Neuronal stem cell (in vitro differentiated cells): ENCODE measurements at regions not wholly inside any gene's neighbourhood (a gene's known extent, or its start where the extent isn't known, plus 50 kb on each side); places are given as distances from the start of the nearest gene placed in this dataset.

Experiments used
- DNase-seq: peaks from one replicate; pipeline ENCODE4 v3.0.0-alpha.2; 2013; ENCODE audit warnings: low spot score
- H2AFZ ChIP-seq: one replicate; pipeline ENCODE4 v1.6.1; 2013; ENCODE audit warnings: mild to moderate bottlenecking, low read length, inconsistent platforms
- H2AK5ac ChIP-seq: 2 replicates; pipeline ENCODE4 v1.6.1; 2013; ENCODE audit warnings: low read depth, mild to moderate bottlenecking, inconsistent platforms, low read length, moderate library complexity, mixed read lengths
- H2BK120ac ChIP-seq: 2 replicates; pipeline ENCODE4 v1.6.1; 2013; ENCODE audit warnings: low read depth, mild to moderate bottlenecking, inconsistent platforms, low read length, moderate library complexity, mixed read lengths
- H2BK12ac ChIP-seq: one replicate; pipeline ENCODE4 v1.6.1; 2013; ENCODE audit warnings: low read length, inconsistent platforms
- H2BK15ac ChIP-seq: 2 replicates; pipeline ENCODE4 v1.6.1; 2013; ENCODE audit warnings: mild to moderate bottlenecking, low read length, inconsistent platforms, mixed read lengths
- H2BK5ac ChIP-seq: one replicate; pipeline ENCODE4 v1.6.1; 2013; ENCODE audit warnings: inconsistent platforms, mild to moderate bottlenecking, low read length, moderate library complexity
- H3K14ac ChIP-seq: one replicate; pipeline ENCODE4 v1.6.1; 2013; ENCODE audit warnings: low read length, inconsistent platforms
- H3K18ac ChIP-seq: 2 replicates; pipeline ENCODE4 v1.6.1; 2013; ENCODE audit warnings: low read length, inconsistent platforms
- H3K23ac ChIP-seq: 2 replicates; pipeline ENCODE4 v1.6.1; 2013; ENCODE audit warnings: low read depth, mild to moderate bottlenecking, mixed read lengths, low read length, inconsistent platforms; ENCODE audit not compliant: poor library complexity
- H3K27ac ChIP-seq: replicated peaks from 3 replicates; pipeline ENCODE4 v1.5.1; 2013; ENCODE audit warnings: low read length, inconsistent platforms
- H3K27me3 ChIP-seq, 3 experiments: 2 replicates each; pipeline ENCODE4 v1.6.1; 2013; ENCODE audit warnings: low read length in 3 of 3, mild to moderate bottlenecking in 2 of 3, inconsistent platforms in 1 of 3, low read depth in 1 of 3, mixed read lengths in 1 of 3, moderate library complexity in 1 of 3; ENCODE audit not compliant: control insufficient read depth in 3 of 3, insufficient read depth in 3 of 3
- H3K36me3 ChIP-seq, 2 donors: replicated peaks in 1 of 2; 2 replicates each; pipeline ENCODE4 v1.6.1; 2013; ENCODE audit warnings: low read length in 2 of 2; ENCODE audit not compliant: control insufficient read depth in 2 of 2, insufficient read depth in 2 of 2
- H3K4ac ChIP-seq: 2 replicates; pipeline ENCODE4 v1.6.1; 2013; ENCODE audit warnings: inconsistent platforms, mild to moderate bottlenecking, low read length, moderate library complexity
- H3K4me1 ChIP-seq, 2 donors: 1 replicate in 1 of 2; 2 replicates in 1 of 2; pipeline ENCODE4 v1.6.1; 2013; ENCODE audit warnings: low read length in 2 of 2, low read depth in 1 of 2; ENCODE audit not compliant: control insufficient read depth in 2 of 2, insufficient read depth in 1 of 2
- H3K4me2 ChIP-seq: one replicate; pipeline ENCODE4 v1.6.1; 2013; ENCODE audit warnings: mild to moderate bottlenecking, low read length, inconsistent platforms; ENCODE audit not compliant: insufficient read depth, poor library complexity, severe bottlenecking
- H3K4me3 ChIP-seq, 2 donors: 2 replicates each; pipeline ENCODE4 v1.5.1; 2013; ENCODE audit warnings: low read length in 2 of 2, mild to moderate bottlenecking in 2 of 2, inconsistent platforms in 1 of 2, moderate library complexity in 1 of 2
- H3K79me1 ChIP-seq: one replicate; pipeline ENCODE4 v1.6.1; 2013; ENCODE audit warnings: low read depth, mild to moderate bottlenecking, inconsistent platforms, low read length, moderate library complexity
- H3K9ac ChIP-seq: one replicate; pipeline ENCODE4 v1.6.1; 2013; ENCODE audit warnings: mild to moderate bottlenecking, low read depth, low read length, inconsistent platforms; ENCODE audit not compliant: poor library complexity
- H3K9me3 ChIP-seq, 2 donors: replicated peaks in 1 of 2; 2 replicates each; pipeline versions ENCODE3 to v1.6.1; 2013; ENCODE audit warnings: low read length in 2 of 2, mild to moderate bottlenecking in 2 of 2, inconsistent platforms in 1 of 2, low read depth in 1 of 2, mixed read lengths in 1 of 2, moderate library complexity in 1 of 2; ENCODE audit not compliant: control insufficient read depth in 2 of 2, insufficient read depth in 1 of 2
- H4K8ac ChIP-seq: one replicate; pipeline ENCODE4 v1.6.1; 2013; ENCODE audit warnings: low read depth, mild to moderate bottlenecking, inconsistent platforms, low read length, moderate library complexity
- H4K91ac ChIP-seq: one replicate; pipeline ENCODE4 v1.6.1; 2013; ENCODE audit warnings: low read length, low read depth, mild to moderate bottlenecking, inconsistent platforms; ENCODE audit not compliant: poor library complexity
- WGBS, 2 donors: extraction: QIAGEN DNeasy Blood & Tissue Kit; methylation state at CpG; one replicate each; pipeline ENCODE4 v1.1.7; 2013; ENCODE audit warnings: missing lambda C conversion rate in 2 of 2, mixed read lengths in 1 of 2; ENCODE audit not compliant: insufficient read length in 2 of 2, insufficient replicate concordance in 1 of 2; ENCODE audit errors: extremely low coverage in 2 of 2; 5-methylcytosine and 5-hydroxymethylcytosine counted together

DNA sequence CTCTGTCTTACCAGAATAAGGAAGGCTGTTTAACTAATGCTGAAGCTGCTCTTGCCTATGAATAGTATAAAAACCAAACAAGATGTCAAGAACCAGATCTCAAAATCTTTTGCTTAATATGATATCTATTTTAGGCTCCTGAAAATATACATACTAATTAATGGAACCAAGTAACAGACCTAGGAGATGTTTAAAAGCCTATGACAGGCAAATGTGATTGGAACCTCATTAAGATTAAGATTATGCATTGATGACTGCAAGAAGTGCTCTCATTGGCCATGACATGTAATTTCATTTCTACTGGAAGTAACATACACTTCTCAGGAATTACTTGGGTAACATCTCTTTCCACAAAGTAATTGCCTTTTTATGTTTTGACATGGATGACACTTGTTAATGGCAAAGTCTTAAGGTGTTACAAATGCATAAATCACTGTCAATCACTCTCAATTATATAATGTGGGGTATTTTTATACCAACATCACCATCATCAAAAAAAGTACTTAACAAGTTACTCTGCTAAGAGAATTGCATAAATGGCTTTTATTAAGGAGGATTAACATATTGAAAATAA lies 326.9 kb upstream of the MIR17HG start:
- H2AFZ ChIP-seq: no peak overlapping the region
- H4K91ac ChIP-seq: no peak overlapping the region
- H2BK15ac ChIP-seq: no peak overlapping the region
- no peak overlapping the region for H4K8ac ChIP-seq
- no peaks in the 10 kb centered on the region for H3K36me3 ChIP-seq
- no peak overlapping the region for H2BK12ac ChIP-seq
- H3K4ac ChIP-seq: no peak overlapping the region
- no peak overlapping the region for H3K18ac ChIP-seq
- no peaks in the 10 kb centered on the region for H3K79me1 ChIP-seq
- no peaks in the 10 kb centered on the region for H3K27me3 ChIP-seq
- no peak overlapping the region for H3K27ac ChIP-seq
- H2BK5ac ChIP-seq: no peak overlapping the region
- H3K23ac ChIP-seq: no peak overlapping the region
- H3K14ac ChIP-seq: no peak overlapping the region
- H2AK5ac ChIP-seq: no peak overlapping the region
- no peak overlapping the region for H2BK120ac ChIP-seq
- no peak overlapping the region for H3K4me2 ChIP-seq
- no peaks in the 10 kb centered on the region for H3K4me1 ChIP-seq
- no peak overlapping the region for H3K4me3 ChIP-seq
- H3K9me3 ChIP-seq: no peaks in the 10 kb centered on the region
- no peak overlapping the region for H3K9ac ChIP-seq
- no peak for DNase-seq

GRCh38 chr13:91024157-91024792 lies 323.2 kb upstream of the MIR17HG start:
- no CpG with 5 or more reads among the region's 3 CpGs for WGBS, 2 donors
- no peak overlapping the region for H2BK15ac ChIP-seq

DNA sequence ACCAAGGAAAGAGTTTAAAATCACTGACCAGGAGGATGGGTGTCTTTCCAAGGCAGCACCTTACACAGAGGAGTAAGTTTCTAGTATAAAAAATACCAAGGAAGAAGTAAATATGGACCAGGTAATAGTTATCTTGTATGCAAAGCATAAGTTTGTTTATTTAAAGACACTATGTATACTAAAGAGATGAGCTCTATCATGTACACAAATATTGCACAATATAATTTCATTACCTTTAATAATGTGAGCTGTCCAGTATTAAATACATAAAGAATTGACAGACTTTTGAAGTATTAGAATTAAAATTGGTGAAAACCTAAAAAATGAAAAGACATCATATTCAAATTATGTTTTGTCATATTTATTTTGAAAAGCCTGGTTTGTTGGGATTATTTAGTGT lies 322.0 kb upstream of the MIR17HG start:
- no peak overlapping the region for H2BK15ac ChIP-seq
- no peak overlapping the region for H3K9ac ChIP-seq
- no peak overlapping the region for H2AK5ac ChIP-seq
- no peak overlapping the region for H2AFZ ChIP-seq
- no peak overlapping the region for H3K14ac ChIP-seq
- H3K4ac ChIP-seq: no peak overlapping the region
- no peak overlapping the region for H3K23ac ChIP-seq
- H3K27me3 ChIP-seq: peaks cover 0 to 2% (median 0%) of the 10 kb centered on the region in 3 experiments
- H3K4me3 ChIP-seq: no peak overlapping the region
- no peaks in the 10 kb centered on the region for H3K4me1 ChIP-seq
- no peak overlapping the region for H3K4me2 ChIP-seq
- H4K91ac ChIP-seq: no peak overlapping the region
- H3K18ac ChIP-seq: no peak overlapping the region
- no peaks in the 10 kb centered on the region for H3K36me3 ChIP-seq
- H3K27ac ChIP-seq: no peak overlapping the region
- H2BK120ac ChIP-seq: no peak overlapping the region
- no peak overlapping the region for H4K8ac ChIP-seq
- no peak overlapping the region for H2BK12ac ChIP-seq
- no peaks in the 10 kb centered on the region for H3K79me1 ChIP-seq
- no peak overlapping the region for H2BK5ac ChIP-seq
- no peaks in the 10 kb centered on the region for H3K9me3 ChIP-seq
- DNase-seq: no peak

More at GRCh38 chr13:91024157-91024792, 323.2 kb upstream of the MIR17HG start:
- Histone ChIP-seq H2BK12ac (no peak overlapping the region), H3K23ac (no peak overlapping the region), H3K27me3 (peaks cover 0 to 2% (median 0%) of the 10 kb centered on the region in 3 experiments), H2BK5ac (no peak overlapping the region), H3K4ac (no peak overlapping the region), H3K4me1 (no peaks in the 10 kb centered on the region), H3K4me3 (no peak overlapping the region), H3K9me3 (no peaks in the 10 kb centered on the region), H3K9ac (no peak overlapping the region), H2AK5ac (no peak overlapping the region), H3K18ac (no peak overlapping the region), H3K4me2 (no peak overlapping the region), H3K36me3 (no peaks in the 10 kb centered on the region), H3K27ac (no peak overlapping the region), H3K79me1 (no peaks in the 10 kb centered on the region), H3K14ac (no peak overlapping the region), H2BK120ac (no peak overlapping the region), H2AFZ (no peak overlapping the region), H4K91ac (no peak overlapping the region), H4K8ac (no peak overlapping the region)
- DNase-seq: no peak

DNA sequence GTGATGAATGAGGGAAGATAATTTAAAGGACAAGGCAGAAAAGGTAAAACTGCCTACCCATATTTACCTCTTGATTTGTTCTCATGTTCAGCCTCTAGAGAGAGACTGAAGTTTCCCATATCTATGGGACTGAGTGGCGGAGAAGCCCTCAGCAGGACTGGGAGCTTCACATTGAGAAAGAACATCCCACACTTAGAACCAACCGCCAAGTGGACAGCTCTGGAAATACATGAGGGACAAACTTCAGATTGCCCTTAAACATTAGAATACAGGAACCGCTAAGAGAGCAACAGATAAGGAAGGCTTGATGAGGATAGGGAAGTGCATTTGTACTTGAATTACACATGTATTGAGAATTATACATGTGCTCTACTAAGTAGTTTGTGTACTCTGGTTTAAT lies 316.0 kb upstream of the MIR17HG start:
- Histone ChIP-seq H2BK15ac (no peak overlapping the region), H2AK5ac (no peak overlapping the region), H4K91ac (no peak overlapping the region), H3K9ac (no peak overlapping the region), H3K18ac (no peak overlapping the region), H3K27me3 (peaks cover 0 to 2% (median 0%) of the 10 kb centered on the region in 3 experiments), H3K4me3 (no peak overlapping the region), H4K8ac (no peak overlapping the region), H3K14ac (no peak overlapping the region), H2BK5ac (no peak overlapping the region), H3K23ac (no peak overlapping the region), H3K4ac (no peak overlapping the region), H3K4me1 (no peaks in the 10 kb centered on the region), H2AFZ (no peak overlapping the region), H2BK120ac (no peak overlapping the region), H3K27ac (no peak overlapping the region), H3K36me3 (no peaks in the 10 kb centered on the region), H3K4me2 (no peak overlapping the region), H2BK12ac (no peak overlapping the region), H3K9me3 (no peaks in the 10 kb centered on the region), H3K79me1 (no peaks in the 10 kb centered on the region)
- no peak for DNase-seq
- no CpG with 5 or more reads among the region's 3 CpGs for WGBS, 2 donors
